PC-9 (cell line): ENCODE measurements at regions not wholly inside any gene's neighbourhood (a gene's known extent, or its start where the extent isn't known, plus 50 kb on each side); places are given as distances from the start of the nearest gene placed in this dataset.

Experiments used
- BruUV-seq: library from RNA; stranded (reverse); fragments of 400-500 nt; replicated peaks from 2 replicates; lab custom pipeline; 2021; lab: Mats Ljungman, UMichigan
- CTCF ChIA-PET: fragments of 300-600 bp; sonication (Branson Sonifier 250); formaldehyde crosslinking; loops from one replicate; lab custom pipeline; 2022; ENCODE audit warnings: antibody characterized with exemption; lab: Charles Lee
- POLR2A ChIA-PET: fragments of 300-600 bp; sonication (Branson Sonifier 250); formaldehyde crosslinking; loops from one replicate; lab custom pipeline; 2022; ENCODE audit warnings: antibody characterized with exemption; ENCODE audit not compliant: unreplicated experiment; lab: Charles Lee
- DNase-seq, 2 experiments: peaks; one replicate each; pipeline versions ENCODE4 v3.0.0 to v3.0.0-alpha.2; 2015 to 2022; ENCODE audit warnings: mixed read lengths in 1 of 2
- H2AFZ ChIP-seq: fragments of 200-600 bp; sonication (generic); 2 replicates; pipeline ENCODE4 v1.8.1; 2017; ENCODE audit warnings: antibody characterized with exemption
- H3F3A ChIP-seq: fragments of 200-600 bp; sonication (generic); 2 replicates; pipeline ENCODE4 v1.8.1; 2017; ENCODE audit warnings: antibody characterized with exemption, mild to moderate bottlenecking, low read depth; ENCODE audit not compliant: insufficient read depth
- H3K27ac ChIP-seq: fragments of 200-600 bp; sonication (generic); 2 replicates; pipeline ENCODE4 v1.6.1; 2016; ENCODE audit warnings: mixed run types
- H3K27me3 ChIP-seq: fragments of 200-600 bp; sonication (generic); 2 replicates; pipeline ENCODE4 v1.6.1; 2016; ENCODE audit warnings: low read depth, mixed run types; ENCODE audit not compliant: insufficient read depth
- H3K36me3 ChIP-seq: fragments of 200-600 bp; sonication (generic); 2 replicates; pipeline ENCODE4 v1.6.1; 2016; ENCODE audit warnings: low read depth, mixed run types
- H3K4me1 ChIP-seq: fragments of 200-600 bp; sonication (generic); replicated peaks from 2 replicates; pipeline ENCODE4 v1.6.1; 2016; ENCODE audit warnings: mixed run types; ENCODE audit not compliant: insufficient read depth
- H3K4me2 ChIP-seq: fragments of 200-600 bp; sonication (generic); 2 replicates; pipeline ENCODE4 v1.6.1; 2017; ENCODE audit warnings: mixed run types
- H3K4me3 ChIP-seq: fragments of 200-600 bp; sonication (generic); 2 replicates; pipeline ENCODE4 v1.6.1; 2016; ENCODE audit warnings: mixed run types
- H3K79me2 ChIP-seq: fragments of 200-600 bp; sonication (generic); 2 replicates; pipeline ENCODE4 v1.6.1; 2017; ENCODE audit warnings: low read depth, mixed run types
- H3K9me2 ChIP-seq: fragments of 200-600 bp; sonication (generic); 2 replicates; pipeline ENCODE4 v1.8.1; 2017; ENCODE audit warnings: mild to moderate bottlenecking; ENCODE audit not compliant: insufficient read depth
- H3K9me3 ChIP-seq: fragments of 200-600 bp; sonication (generic); 2 replicates; pipeline ENCODE4 v1.8.1; 2016; ENCODE audit warnings: low read depth; ENCODE audit not compliant: insufficient read depth
- H4K20me1 ChIP-seq: fragments of 200-600 bp; sonication (generic); 2 replicates; pipeline ENCODE4 v1.8.1; 2017; ENCODE audit not compliant: insufficient read depth
- EZH2 ChIP-seq: fragments of 200-600 bp; sonication (generic); IDR thresholded peaks from 2 replicates; pipeline ENCODE4 v1.8.0; 2017; ENCODE audit warnings: antibody characterized with exemption, low read depth
- intact Hi-C: fragments of 100-400 bp; cut with micrococcal nuclease; formaldehyde crosslinking; loops from one replicate; pipeline ENCODE4 v1.10.0; 2022; ENCODE audit not compliant: unreplicated experiment
- TF ChIP-seq, protein P1 (sequence below): fragments of 200-600 bp; sonication (generic); conservative IDR thresholded peaks from 2 replicates; pipeline ENCODE4 v1.6.1; 2017; ENCODE audit warnings: mixed run types, antibody characterized with exemption, mild to moderate bottlenecking, moderate library complexity

DNA sequence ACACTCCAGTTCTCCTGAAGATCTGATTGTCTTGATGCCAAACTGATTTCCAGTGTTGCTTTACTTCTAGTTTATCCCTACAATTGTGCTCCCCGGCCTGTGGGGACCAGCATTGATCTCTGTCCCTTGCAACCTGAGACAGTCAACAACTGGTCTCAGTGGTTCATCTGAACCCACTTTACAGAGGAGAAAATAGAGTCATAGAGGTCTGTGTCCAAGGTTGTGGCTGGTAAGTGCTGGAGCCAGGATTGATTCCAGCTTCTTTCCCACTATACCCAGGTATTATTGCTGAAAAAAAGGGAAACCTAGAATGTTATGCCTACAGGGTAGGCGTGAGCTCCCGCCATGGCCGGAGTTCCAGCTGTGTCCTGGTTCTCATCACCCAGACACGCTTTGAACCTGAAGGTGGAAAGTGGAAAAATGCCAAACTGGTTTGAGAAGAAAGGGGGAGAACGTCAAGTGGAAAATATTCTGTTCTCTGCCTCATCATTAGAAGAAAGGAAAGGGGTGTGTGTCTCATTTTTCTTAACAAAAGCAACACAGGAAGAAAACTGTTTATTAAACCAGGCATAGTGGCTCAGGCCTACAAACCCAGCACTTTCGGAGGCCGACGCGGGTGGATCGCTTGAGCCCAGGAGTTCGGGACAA, 60.7 kb upstream of the ITPKB start:
- Histone ChIP-seq H4K20me1 (no peaks in the 10 kb centered on the region), H3K27me3 (no peaks in the 10 kb centered on the region), H3K9me3 (no peaks in the 10 kb centered on the region), H3K4me2 (no peak overlapping the region), H3K27ac (no peak overlapping the region), H3K36me3 (no peaks in the 10 kb centered on the region), H2AFZ (no peak overlapping the region), H3K9me2 (no peaks in the 10 kb centered on the region), H3K79me2 (no peaks in the 10 kb centered on the region), H3K4me1 (no peaks in the 10 kb centered on the region), H3K4me3 (no peak overlapping the region), H3F3A (no peaks in the 10 kb centered on the region)
- DNase-seq, result no peak
- POLR2A ChIA-PET, result no interaction called here
- BruUV-seq, result no TSS peak
- intact Hi-C loops, result no loop called here
- CTCF ChIA-PET, result interaction anchor here (0.6 to 0.7 kb wide), 2 partner anchors 9 to 1114 kb away, joined by 3 read pairs; no protein-coding TSS in a partner anchor
- TF ChIP-seq EZH2, result no peak
- TF ChIP-seq, protein P1, sequence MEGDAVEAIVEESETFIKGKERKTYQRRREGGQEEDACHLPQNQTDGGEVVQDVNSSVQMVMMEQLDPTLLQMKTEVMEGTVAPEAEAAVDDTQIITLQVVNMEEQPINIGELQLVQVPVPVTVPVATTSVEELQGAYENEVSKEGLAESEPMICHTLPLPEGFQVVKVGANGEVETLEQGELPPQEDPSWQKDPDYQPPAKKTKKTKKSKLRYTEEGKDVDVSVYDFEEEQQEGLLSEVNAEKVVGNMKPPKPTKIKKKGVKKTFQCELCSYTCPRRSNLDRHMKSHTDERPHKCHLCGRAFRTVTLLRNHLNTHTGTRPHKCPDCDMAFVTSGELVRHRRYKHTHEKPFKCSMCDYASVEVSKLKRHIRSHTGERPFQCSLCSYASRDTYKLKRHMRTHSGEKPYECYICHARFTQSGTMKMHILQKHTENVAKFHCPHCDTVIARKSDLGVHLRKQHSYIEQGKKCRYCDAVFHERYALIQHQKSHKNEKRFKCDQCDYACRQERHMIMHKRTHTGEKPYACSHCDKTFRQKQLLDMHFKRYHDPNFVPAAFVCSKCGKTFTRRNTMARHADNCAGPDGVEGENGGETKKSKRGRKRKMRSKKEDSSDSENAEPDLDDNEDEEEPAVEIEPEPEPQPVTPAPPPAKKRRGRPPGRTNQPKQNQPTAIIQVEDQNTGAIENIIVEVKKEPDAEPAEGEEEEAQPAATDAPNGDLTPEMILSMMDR, result no peak

DNA sequence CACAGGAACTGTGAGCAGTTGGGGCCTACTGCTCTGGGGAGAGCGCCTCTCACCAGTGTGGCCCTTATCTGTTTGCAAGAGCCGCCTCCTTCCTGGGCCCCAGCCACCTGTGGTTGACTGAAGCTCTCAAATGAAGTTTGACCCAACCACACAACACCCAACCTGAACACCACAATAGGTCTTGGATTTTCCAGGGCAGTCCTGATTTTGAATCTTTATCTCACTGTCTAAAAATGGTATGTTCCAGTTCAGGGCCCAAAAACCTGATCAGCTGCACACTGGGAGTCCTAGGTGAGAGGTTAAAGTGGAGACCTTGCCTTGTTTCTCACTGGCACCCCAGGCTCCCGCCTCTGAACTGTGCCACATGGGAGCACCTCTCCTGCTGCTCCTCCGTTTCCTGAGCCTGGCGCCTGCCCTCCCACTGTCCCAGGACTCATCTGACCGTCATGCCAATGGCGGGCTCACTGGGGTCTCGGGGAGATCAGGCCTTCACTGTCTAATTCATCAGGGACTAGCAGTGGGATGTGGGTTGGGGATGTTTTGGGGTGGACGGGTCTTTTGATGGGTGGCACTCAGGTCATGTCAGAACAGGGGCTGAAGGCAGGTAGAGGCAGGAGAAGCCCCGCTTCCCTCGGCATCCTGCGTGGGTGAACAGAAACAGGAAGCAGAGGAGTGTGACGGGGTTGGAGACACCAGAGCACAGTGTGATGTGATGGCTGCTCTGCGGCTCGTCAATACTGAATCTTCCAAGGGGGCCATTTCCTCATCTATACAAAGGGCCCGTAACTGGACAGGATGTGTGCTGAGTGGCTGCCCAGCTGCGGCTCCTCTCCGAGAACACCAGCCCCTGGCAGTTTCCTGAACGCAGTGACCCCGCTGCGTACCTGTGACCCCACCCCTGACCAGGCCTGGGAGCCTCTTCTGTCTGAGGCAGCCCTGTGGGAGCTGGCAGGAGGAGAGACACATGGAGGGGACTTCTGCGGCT, 59.6 kb upstream of the ITPKB start:
- no TSS peak for BruUV-seq
- no peak for TF ChIP-seq EZH2
- TF ChIP-seq, protein P1, result no peak
- no peaks in the 10 kb centered on the region for H3K9me2 ChIP-seq
- no peaks in the 10 kb centered on the region for H3K4me1 ChIP-seq
- no peak for DNase-seq
- CTCF ChIA-PET, result no interaction called here
- H4K20me1 ChIP-seq, result no peaks in the 10 kb centered on the region
- H3K27me3 ChIP-seq, result no peaks in the 10 kb centered on the region
- H3K4me3 ChIP-seq, result no peak overlapping the region
- H2AFZ ChIP-seq, result no peak overlapping the region
- no peak overlapping the region for H3K27ac ChIP-seq
- H3F3A ChIP-seq, result no peaks in the 10 kb centered on the region
- intact Hi-C loops, result no loop called here
- no peaks in the 10 kb centered on the region for H3K9me3 ChIP-seq
- H3K4me2 ChIP-seq, result no peak overlapping the region
- no peaks in the 10 kb centered on the region for H3K36me3 ChIP-seq
- POLR2A ChIA-PET, result no interaction called here
- no peaks in the 10 kb centered on the region for H3K79me2 ChIP-seq

DNA sequence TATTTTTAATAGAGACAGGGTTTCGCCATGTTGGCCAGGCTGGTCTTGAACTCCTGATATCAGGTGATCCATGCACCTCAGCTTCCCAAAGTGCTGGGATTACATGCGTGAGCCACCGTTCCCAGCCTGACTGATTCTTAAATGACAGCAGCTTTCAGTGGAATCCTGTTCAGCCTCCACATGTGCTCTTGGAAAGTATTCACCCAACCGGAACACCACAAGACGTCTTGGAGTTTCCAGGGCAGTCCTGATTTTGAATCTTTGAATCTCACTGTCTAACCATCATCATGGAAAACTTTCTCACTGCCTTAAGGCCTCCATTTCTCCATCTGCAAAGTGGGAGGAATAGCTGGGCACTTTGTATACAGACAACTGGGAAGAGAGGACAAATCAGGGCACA, 58.1 kb upstream of the ITPKB start:
- DNase-seq, result no peak

More for the DNA sequence above, 58.1 kb upstream of the ITPKB start:
- Histone ChIP-seq H3K4me1 (no peaks in the 10 kb centered on the region), H2AFZ (no peak overlapping the region), H3K79me2 (no peaks in the 10 kb centered on the region), H3K36me3 (no peaks in the 10 kb centered on the region), H3K27ac (no peak overlapping the region), H3K4me2 (no peak overlapping the region), H3K4me3 (no peak overlapping the region), H3K9me3 (no peaks in the 10 kb centered on the region), H3K9me2 (no peaks in the 10 kb centered on the region), H3K27me3 (no peaks in the 10 kb centered on the region), H4K20me1 (no peaks in the 10 kb centered on the region), H3F3A (no peaks in the 10 kb centered on the region)
- TF ChIP-seq EZH2, result no peak
- TF ChIP-seq, protein P1, result no peak
- CTCF ChIA-PET, result no interaction called here
- POLR2A ChIA-PET, result no interaction called here
- intact Hi-C loops, result no loop called here
- no TSS peak for BruUV-seq
